DND-41 (cell line): ENCODE measurements at regions not wholly inside any gene's neighbourhood (a gene's known extent, or its start where the extent isn't known, plus 50 kb on each side); places are given as distances from the start of the nearest gene placed in this dataset.

Experiments used
- EZH2 ChIP-seq: IDR thresholded peaks from 3 replicates; pipeline ENCODE4 v1.6.1; 2012; ENCODE audit warnings: borderline replicate concordance, low read depth, mild to moderate bottlenecking, moderate library complexity, low read length, inconsistent platforms; ENCODE audit not compliant: severe bottlenecking
- TF ChIP-seq, protein P1 (sequence below): IDR thresholded peaks from 2 replicates; pipeline ENCODE4 v1.5.1; 2012; ENCODE audit warnings: borderline replicate concordance, low read length, moderate library complexity, mild to moderate bottlenecking; ENCODE audit not compliant: poor library complexity, severe bottlenecking; ENCODE audit errors: extremely low read depth

DNA sequence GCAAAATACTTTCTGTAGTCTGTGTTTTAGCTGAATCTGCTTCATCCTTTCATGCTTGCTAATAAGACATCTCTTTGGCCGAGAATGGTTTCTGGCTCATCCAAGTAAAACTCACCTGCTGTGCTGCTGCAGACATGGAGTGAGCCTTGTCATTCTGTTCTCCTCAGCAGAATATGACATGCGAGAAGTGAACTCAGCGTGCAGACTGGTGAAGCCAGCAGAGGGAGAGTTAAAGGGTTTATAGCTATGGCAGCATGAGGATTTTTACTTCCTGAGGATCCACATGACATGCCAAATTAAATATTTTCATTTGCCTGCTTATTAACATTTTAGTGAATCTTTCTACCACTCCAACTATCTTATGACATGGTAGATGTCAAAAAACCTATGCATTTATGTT lies 658.4 kb upstream of the NECTIN3 start:
- TF ChIP-seq, protein P1, sequence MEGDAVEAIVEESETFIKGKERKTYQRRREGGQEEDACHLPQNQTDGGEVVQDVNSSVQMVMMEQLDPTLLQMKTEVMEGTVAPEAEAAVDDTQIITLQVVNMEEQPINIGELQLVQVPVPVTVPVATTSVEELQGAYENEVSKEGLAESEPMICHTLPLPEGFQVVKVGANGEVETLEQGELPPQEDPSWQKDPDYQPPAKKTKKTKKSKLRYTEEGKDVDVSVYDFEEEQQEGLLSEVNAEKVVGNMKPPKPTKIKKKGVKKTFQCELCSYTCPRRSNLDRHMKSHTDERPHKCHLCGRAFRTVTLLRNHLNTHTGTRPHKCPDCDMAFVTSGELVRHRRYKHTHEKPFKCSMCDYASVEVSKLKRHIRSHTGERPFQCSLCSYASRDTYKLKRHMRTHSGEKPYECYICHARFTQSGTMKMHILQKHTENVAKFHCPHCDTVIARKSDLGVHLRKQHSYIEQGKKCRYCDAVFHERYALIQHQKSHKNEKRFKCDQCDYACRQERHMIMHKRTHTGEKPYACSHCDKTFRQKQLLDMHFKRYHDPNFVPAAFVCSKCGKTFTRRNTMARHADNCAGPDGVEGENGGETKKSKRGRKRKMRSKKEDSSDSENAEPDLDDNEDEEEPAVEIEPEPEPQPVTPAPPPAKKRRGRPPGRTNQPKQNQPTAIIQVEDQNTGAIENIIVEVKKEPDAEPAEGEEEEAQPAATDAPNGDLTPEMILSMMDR = no peak
- no peak for TF ChIP-seq EZH2
